Neuronal stem cell (in vitro differentiated cells): ENCODE measurements at regions not wholly inside any gene's neighbourhood (a gene's known extent, or its start where the extent isn't known, plus 50 kb on each side); places are given as distances from the start of the nearest gene placed in this dataset.

Source experiments
- DNase-seq: peaks from one replicate; pipeline ENCODE4 v3.0.0-alpha.2; 2013; ENCODE audit warnings: low spot score
- H2AFZ ChIP-seq: one replicate; pipeline ENCODE4 v1.6.1; 2013; ENCODE audit warnings: mild to moderate bottlenecking, low read length, inconsistent platforms
- H2AK5ac ChIP-seq: 2 replicates; pipeline ENCODE4 v1.6.1; 2013; ENCODE audit warnings: low read depth, mild to moderate bottlenecking, inconsistent platforms, low read length, moderate library complexity, mixed read lengths
- H2BK120ac ChIP-seq: 2 replicates; pipeline ENCODE4 v1.6.1; 2013; ENCODE audit warnings: low read depth, mild to moderate bottlenecking, inconsistent platforms, low read length, moderate library complexity, mixed read lengths
- H2BK12ac ChIP-seq: one replicate; pipeline ENCODE4 v1.6.1; 2013; ENCODE audit warnings: low read length, inconsistent platforms
- H2BK15ac ChIP-seq: 2 replicates; pipeline ENCODE4 v1.6.1; 2013; ENCODE audit warnings: mild to moderate bottlenecking, low read length, inconsistent platforms, mixed read lengths
- H2BK5ac ChIP-seq: one replicate; pipeline ENCODE4 v1.6.1; 2013; ENCODE audit warnings: inconsistent platforms, mild to moderate bottlenecking, low read length, moderate library complexity
- H3K14ac ChIP-seq: one replicate; pipeline ENCODE4 v1.6.1; 2013; ENCODE audit warnings: low read length, inconsistent platforms
- H3K18ac ChIP-seq: 2 replicates; pipeline ENCODE4 v1.6.1; 2013; ENCODE audit warnings: low read length, inconsistent platforms
- H3K23ac ChIP-seq: 2 replicates; pipeline ENCODE4 v1.6.1; 2013; ENCODE audit warnings: low read depth, mild to moderate bottlenecking, mixed read lengths, low read length, inconsistent platforms; ENCODE audit not compliant: poor library complexity
- H3K27ac ChIP-seq: replicated peaks from 3 replicates; pipeline ENCODE4 v1.5.1; 2013; ENCODE audit warnings: low read length, inconsistent platforms
- H3K27me3 ChIP-seq, 3 experiments: 2 replicates each; pipeline ENCODE4 v1.6.1; 2013; ENCODE audit warnings: low read length in 3 of 3, mild to moderate bottlenecking in 2 of 3, inconsistent platforms in 1 of 3, low read depth in 1 of 3, mixed read lengths in 1 of 3, moderate library complexity in 1 of 3; ENCODE audit not compliant: control insufficient read depth in 3 of 3, insufficient read depth in 3 of 3
- H3K36me3 ChIP-seq, 2 donors: replicated peaks in 1 of 2; 2 replicates each; pipeline ENCODE4 v1.6.1; 2013; ENCODE audit warnings: low read length in 2 of 2; ENCODE audit not compliant: control insufficient read depth in 2 of 2, insufficient read depth in 2 of 2
- H3K4ac ChIP-seq: 2 replicates; pipeline ENCODE4 v1.6.1; 2013; ENCODE audit warnings: inconsistent platforms, mild to moderate bottlenecking, low read length, moderate library complexity
- H3K4me1 ChIP-seq, 2 donors: 1 replicate in 1 of 2; 2 replicates in 1 of 2; pipeline ENCODE4 v1.6.1; 2013; ENCODE audit warnings: low read length in 2 of 2, low read depth in 1 of 2; ENCODE audit not compliant: control insufficient read depth in 2 of 2, insufficient read depth in 1 of 2
- H3K4me2 ChIP-seq: one replicate; pipeline ENCODE4 v1.6.1; 2013; ENCODE audit warnings: mild to moderate bottlenecking, low read length, inconsistent platforms; ENCODE audit not compliant: insufficient read depth, poor library complexity, severe bottlenecking
- H3K4me3 ChIP-seq, 2 donors: 2 replicates each; pipeline ENCODE4 v1.5.1; 2013; ENCODE audit warnings: low read length in 2 of 2, mild to moderate bottlenecking in 2 of 2, inconsistent platforms in 1 of 2, moderate library complexity in 1 of 2
- H3K79me1 ChIP-seq: one replicate; pipeline ENCODE4 v1.6.1; 2013; ENCODE audit warnings: low read depth, mild to moderate bottlenecking, inconsistent platforms, low read length, moderate library complexity
- H3K9ac ChIP-seq: one replicate; pipeline ENCODE4 v1.6.1; 2013; ENCODE audit warnings: mild to moderate bottlenecking, low read depth, low read length, inconsistent platforms; ENCODE audit not compliant: poor library complexity
- H3K9me3 ChIP-seq, 2 donors: replicated peaks in 1 of 2; 2 replicates each; pipeline versions ENCODE3 to v1.6.1; 2013; ENCODE audit warnings: low read length in 2 of 2, mild to moderate bottlenecking in 2 of 2, inconsistent platforms in 1 of 2, low read depth in 1 of 2, mixed read lengths in 1 of 2, moderate library complexity in 1 of 2; ENCODE audit not compliant: control insufficient read depth in 2 of 2, insufficient read depth in 1 of 2
- H4K8ac ChIP-seq: one replicate; pipeline ENCODE4 v1.6.1; 2013; ENCODE audit warnings: low read depth, mild to moderate bottlenecking, inconsistent platforms, low read length, moderate library complexity
- H4K91ac ChIP-seq: one replicate; pipeline ENCODE4 v1.6.1; 2013; ENCODE audit warnings: low read length, low read depth, mild to moderate bottlenecking, inconsistent platforms; ENCODE audit not compliant: poor library complexity
- whole genome bisulfite sequencing, 2 donors: extraction: QIAGEN DNeasy Blood & Tissue Kit; methylation state at CpG; one replicate each; pipeline ENCODE4 v1.1.7; 2013; ENCODE audit warnings: missing lambda C conversion rate in 2 of 2, mixed read lengths in 1 of 2; ENCODE audit not compliant: insufficient read length in 2 of 2, insufficient replicate concordance in 1 of 2; ENCODE audit errors: extremely low coverage in 2 of 2; 5-methylcytosine and 5-hydroxymethylcytosine counted together

DNA sequence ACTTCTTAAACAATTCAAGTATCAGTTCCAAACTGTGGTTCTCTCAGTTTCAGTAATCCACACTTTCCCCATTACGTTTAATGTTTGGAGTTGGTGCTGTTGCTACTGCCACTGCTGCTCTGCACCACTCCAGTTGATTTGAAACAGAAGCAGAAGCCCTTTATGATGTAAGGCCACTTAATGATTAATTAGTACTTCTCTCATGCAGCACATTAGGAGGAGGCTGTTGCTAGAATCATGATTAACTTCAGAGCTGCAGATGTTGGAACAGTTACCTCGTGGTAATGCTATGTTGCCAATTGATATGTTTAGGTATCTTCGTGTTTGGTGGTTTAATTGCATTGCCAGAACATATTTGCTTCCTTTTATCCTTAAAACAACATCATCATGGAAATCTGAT, 986.2 kb upstream of the CITED2 start:
- H2BK15ac ChIP-seq, result no peak overlapping the region
- no peaks in the 10 kb centered on the region for H3K4me1 ChIP-seq
- H2BK5ac ChIP-seq, result no peak overlapping the region
- no peak overlapping the region for H3K14ac ChIP-seq
- no peak overlapping the region for H3K4ac ChIP-seq
- H2BK12ac ChIP-seq, result no peak overlapping the region
- H3K4me2 ChIP-seq, result no peak overlapping the region
- no peak for DNase-seq
- H2BK120ac ChIP-seq, result no peak overlapping the region
- no peaks in the 10 kb centered on the region for H3K79me1 ChIP-seq
- no CpG with 5 or more reads among the region's 3 CpGs for WGBS, 2 donors
- no peak overlapping the region for H2AK5ac ChIP-seq
- no peaks in the 10 kb centered on the region for H3K36me3 ChIP-seq
- H3K9me3 ChIP-seq, result peaks cover 4 to 12% of the 10 kb centered on the region in 2 donors
- no peaks in the 10 kb centered on the region for H3K27me3 ChIP-seq
- H4K8ac ChIP-seq, result no peak overlapping the region
- no peak overlapping the region for H3K4me3 ChIP-seq
- no peak overlapping the region for H3K23ac ChIP-seq
- H3K9ac ChIP-seq, result no peak overlapping the region
- H2AFZ ChIP-seq, result no peak overlapping the region
- no peak overlapping the region for H3K18ac ChIP-seq
- H3K27ac ChIP-seq, result no peak overlapping the region
- no peak overlapping the region for H4K91ac ChIP-seq

DNA sequence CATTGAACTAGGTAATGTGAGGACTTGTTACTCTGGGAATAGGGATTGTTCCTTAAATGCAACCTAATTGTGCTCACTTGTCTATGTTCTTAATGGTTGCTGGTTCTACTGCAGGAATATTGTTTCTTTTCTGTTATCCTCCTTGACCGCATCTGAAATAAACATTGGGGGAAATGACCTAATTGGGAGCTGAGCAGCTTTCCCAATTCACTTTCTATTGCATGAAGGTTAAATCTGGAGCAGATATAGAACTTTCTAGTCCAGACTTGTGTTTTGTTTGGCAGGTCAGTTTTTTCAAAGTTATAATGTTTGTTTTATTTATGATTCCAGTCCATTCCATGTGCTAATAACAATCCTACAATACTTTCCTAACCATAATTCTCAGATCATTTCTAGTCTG, 981.0 kb upstream of the CITED2 start:
- H2AFZ ChIP-seq, result no peak overlapping the region
- H2BK120ac ChIP-seq, result no peak overlapping the region
- no peak overlapping the region for H4K91ac ChIP-seq
- no peak for DNase-seq
- no peaks in the 10 kb centered on the region for H3K79me1 ChIP-seq
- no peak overlapping the region for H4K8ac ChIP-seq
- no peaks in the 10 kb centered on the region for H3K9me3 ChIP-seq
- H3K18ac ChIP-seq, result no peak overlapping the region
- no peak overlapping the region for H3K4me3 ChIP-seq
- H3K14ac ChIP-seq, result no peak overlapping the region
- no peak overlapping the region for H2BK5ac ChIP-seq
- no peaks in the 10 kb centered on the region for H3K27me3 ChIP-seq
- H3K4me1 ChIP-seq, result no peaks in the 10 kb centered on the region
- no peak overlapping the region for H3K27ac ChIP-seq
- H2BK12ac ChIP-seq, result no peak overlapping the region
- H3K23ac ChIP-seq, result no peak overlapping the region
- H3K4ac ChIP-seq, result no peak overlapping the region
- H3K9ac ChIP-seq, result no peak overlapping the region
- H3K4me2 ChIP-seq, result no peak overlapping the region
- no peak overlapping the region for H2AK5ac ChIP-seq
- H3K36me3 ChIP-seq, result no peaks in the 10 kb centered on the region
- no peak overlapping the region for H2BK15ac ChIP-seq
- WGBS, 2 donors, result no CpG with 5 or more reads among the region's 1 CpG

DNA sequence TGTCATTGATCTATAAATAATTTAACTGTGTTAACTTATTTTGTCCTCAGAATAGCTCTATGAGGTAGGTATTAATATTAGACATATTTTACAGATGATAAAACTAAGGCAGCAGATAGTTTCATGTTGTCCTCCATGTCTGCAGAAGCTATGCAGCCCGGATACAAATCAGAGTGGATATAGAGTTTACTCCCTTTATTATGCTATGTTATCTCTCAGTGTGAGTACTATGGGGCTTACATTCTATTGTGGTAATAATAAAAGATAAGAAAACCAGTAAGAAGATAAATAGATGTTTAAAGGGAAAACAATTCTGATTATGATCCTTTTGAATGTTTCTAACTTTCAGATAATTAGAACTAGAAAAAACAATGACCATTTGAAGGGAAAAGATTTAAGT, 979.8 kb upstream of the CITED2 start:
- Histone ChIP-seq H3K9ac (no peak overlapping the region), H2BK5ac (no peak overlapping the region), H4K91ac (no peak overlapping the region), H3K9me3 (no peaks in the 10 kb centered on the region), H2BK12ac (no peak overlapping the region), H3K4me1 (no peaks in the 10 kb centered on the region), H3K23ac (no peak overlapping the region), H3K14ac (no peak overlapping the region), H3K4ac (no peak overlapping the region), H2AFZ (no peak overlapping the region), H3K4me3 (no peak overlapping the region), H2AK5ac (no peak overlapping the region), H3K36me3 (no peaks in the 10 kb centered on the region), H3K4me2 (no peak overlapping the region), H3K18ac (no peak overlapping the region), H2BK120ac (no peak overlapping the region), H3K27me3 (no peaks in the 10 kb centered on the region), H2BK15ac (no peak overlapping the region), H4K8ac (no peak overlapping the region), H3K79me1 (no peaks in the 10 kb centered on the region), H3K27ac (no peak overlapping the region)
- no CpG with 5 or more reads among the region's 1 CpG for WGBS, 2 donors
- DNase-seq, result no peak

- no peak overlapping the region for H4K91ac ChIP-seq
- H2BK5ac ChIP-seq, result no peak overlapping the region
- H3K4me3 ChIP-seq, result no peak overlapping the region
- H3K9me3 ChIP-seq, result no peaks in the 10 kb centered on the region
- H3K4me2 ChIP-seq, result no peak overlapping the region
- no peaks in the 10 kb centered on the region for H3K36me3 ChIP-seq
- no peak for DNase-seq
- H4K8ac ChIP-seq, result no peak overlapping the region
- H3K4ac ChIP-seq, result no peak overlapping the region
- no peak overlapping the region for H2BK15ac ChIP-seq
- no peaks in the 10 kb centered on the region for H3K79me1 ChIP-seq
- H2BK12ac ChIP-seq, result no peak overlapping the region
- H3K18ac ChIP-seq, result no peak overlapping the region
- H2BK120ac ChIP-seq, result no peak overlapping the region
- no peaks in the 10 kb centered on the region for H3K27me3 ChIP-seq
- H3K9ac ChIP-seq, result no peak overlapping the region
- WGBS, 2 donors, result no CpG with 5 or more reads among the region's 1 CpG
- no peak overlapping the region for H2AFZ ChIP-seq
- H3K23ac ChIP-seq, result no peak overlapping the region
- H3K14ac ChIP-seq, result no peak overlapping the region
- H2AK5ac ChIP-seq, result no peak overlapping the region
- H3K27ac ChIP-seq, result no peak overlapping the region
- no peaks in the 10 kb centered on the region for H3K4me1 ChIP-seq
These were observed 979.1 kb upstream of the CITED2 start for GRCh38 chr6:140353536-140353935.
